ENCODE measurements at regions not wholly inside any gene's neighbourhood (a gene's known extent, or its start where the extent isn't known, plus 50 kb on each side); places are given as distances from the start of the nearest gene placed in this dataset.

- DNase-seq: no peak
These were observed 242.7 kb downstream of the MN1 start for GRCh38 chr22:27558658-27559371.

- DNase-seq: no peak
These were observed 240.8 kb downstream of the MN1 start for GRCh38 chr22:27560781-27561180.

GRCh38 chr22:27561286-27561904 is 240.2 kb downstream of the MN1 start:
- no peak for DNase-seq

GRCh38 chr22:27564806-27565205 is 236.8 kb downstream of the MN1 start:
- DNase-seq: no peak

GRCh38 chr22:27566602-27567001 is 235.0 kb downstream of the MN1 start:
- DNase-seq: no peak

GRCh38 chr22:27568265-27568664 is 233.3 kb downstream of the MN1 start:
- no peak for DNase-seq

- DNase-seq: no peak
These were observed 229.9 kb downstream of the MN1 start for GRCh38 chr22:27571463-27572277.

- no peak for DNase-seq
These were observed 229.3 kb downstream of the MN1 start for GRCh38 chr22:27572278-27572666.

GRCh38 chr22:27573280-27574001 is 228.1 kb downstream of the MN1 start:
- DNase-seq: no peak

- no peak for DNase-seq
These were observed 227.6 kb downstream of the MN1 start for GRCh38 chr22:27574002-27574366.

GRCh38 chr22:27574651-27575050 is 226.9 kb downstream of the MN1 start:
- DNase-seq: no peak

- no peak for DNase-seq
These were observed 226.2 kb downstream of the MN1 start for GRCh38 chr22:27575348-27575747.

- DNase-seq: no peak
These were observed 225.1 kb downstream of the MN1 start for GRCh38 chr22:27576413-27576812.

- no peak for DNase-seq
These were observed 224.6 kb downstream of the MN1 start for GRCh38 chr22:27576815-27577573.

- DNase-seq: no peak
These were observed 224.0 kb downstream of the MN1 start for GRCh38 chr22:27577574-27577969.

- no peak for DNase-seq
These were observed 222.5 kb downstream of the MN1 start for GRCh38 chr22:27578937-27579617.

GRCh38 chr22:27580311-27580897 is 221.2 kb downstream of the MN1 start:
- no peak for DNase-seq

GRCh38 chr22:27581236-27581635 is 220.3 kb downstream of the MN1 start:
- no peak for DNase-seq

- DNase-seq: no peak
These were observed 219.9 kb downstream of the MN1 start for GRCh38 chr22:27581688-27582087.

GRCh38 chr22:27583856-27584255 is 217.7 kb downstream of the MN1 start:
- no peak for DNase-seq

- no peak for DNase-seq
These were observed 216.4 kb downstream of the MN1 start for GRCh38 chr22:27585141-27585540.

- no peak for DNase-seq
These were observed 213.3 kb downstream of the MN1 start for GRCh38 chr22:27588268-27588667.

Measured in activated CD4-positive, alpha-beta T cell treated with anti-CD3 and anti-CD28 coated beads, Interleukin-2, amount 50 U/mL, for 16 hours (primary cell).